HEK293 (cell line): ENCODE measurements at regions not wholly inside any gene's neighbourhood (a gene's known extent, or its start where the extent isn't known, plus 50 kb on each side); places are given as distances from the start of the nearest gene placed in this dataset.

Source experiments
- CTCF ChIA-PET: fragments of 350-600 bp; formaldehyde crosslinking; extraction: SDS; loops from one replicate; lab custom pipeline; 2021; ENCODE audit warnings: antibody characterized with exemption; lab: Yijun Ruan, JAX
- POLR2A ChIA-PET: fragments of 300-600 bp; formaldehyde crosslinking; extraction: SDS; loops from one replicate; lab custom pipeline; 2020; ENCODE audit warnings: antibody characterized with exemption, inconsistent platforms; lab: Yijun Ruan, JAX
- H3K27ac ChIP-seq: fragments of 200-500 bp; sonication (Bioruptor generic); 2 replicates; pipeline ENCODE4 v1.5.1; 2014; ENCODE audit warnings: low read depth, low read length, control low read depth, inconsistent platforms; ENCODE audit errors: extremely low read depth
- H3K36me3 ChIP-seq, 2 experiments: fragments of 200-500 bp in 1 of 2; sonication (Bioruptor generic) in 1 of 2; 1 replicate in 1 of 2; 2 replicates in 1 of 2; pipeline ENCODE4 v1.5.1; 2014 to 2017; ENCODE audit warnings: inconsistent platforms in 2 of 2, low read length in 2 of 2; ENCODE audit not compliant: control insufficient read depth in 2 of 2, insufficient read depth in 1 of 2
- H3K4me1 ChIP-seq: fragments of 200-500 bp; sonication (Bioruptor generic); 2 replicates; pipeline ENCODE4 v1.5.1; 2014; ENCODE audit warnings: mild to moderate bottlenecking, low read length, inconsistent platforms; ENCODE audit not compliant: control insufficient read depth, insufficient read depth
- H3K4me3 ChIP-seq: 2 replicates; pipeline ENCODE4 v1.5.1; 2011; ENCODE audit warnings: low read depth, mild to moderate bottlenecking, control low read depth, low read length, moderate library complexity
- H3K9me3 ChIP-seq: fragments of 200-500 bp; sonication (Bioruptor generic); 2 replicates; pipeline ENCODE4 v1.5.1; 2014; ENCODE audit warnings: low read depth, low read length, inconsistent platforms; ENCODE audit not compliant: control insufficient read depth, insufficient read depth
- PRDM6 ChIP-seq: fragments of 450-650 bp; formaldehyde crosslinking; IDR thresholded peaks from 2 replicates; pipeline ENCODE4 v1.5.1; 2017; ENCODE audit warnings: missing biosample characterization, missing genetic modification characterization
- ZBTB48 ChIP-seq: fragments of 450-650 bp; formaldehyde crosslinking; IDR thresholded peaks from 2 replicates; pipeline ENCODE4 v1.5.1; 2016; ENCODE audit warnings: missing biosample characterization, missing genetic modification characterization
- ZNF133 ChIP-seq: fragments of 450-650 bp; formaldehyde crosslinking; IDR thresholded peaks from 2 replicates; pipeline ENCODE4 v1.5.1; 2016; ENCODE audit warnings: missing biosample characterization, missing genetic modification characterization
- ZNF16 ChIP-seq: fragments of 450-650 bp; formaldehyde crosslinking; IDR thresholded peaks from 2 replicates; pipeline ENCODE4 v1.5.1; 2016; ENCODE audit warnings: low read depth, missing biosample characterization, missing genetic modification characterization
- ZNF221 ChIP-seq: fragments of 450-650 bp; formaldehyde crosslinking; IDR thresholded peaks from 2 replicates; pipeline ENCODE4 v1.5.1; 2017; ENCODE audit warnings: missing biosample characterization, missing genetic modification characterization, borderline replicate concordance
- ZNF239 ChIP-seq: fragments of 450-650 bp; formaldehyde crosslinking; IDR thresholded peaks from 2 replicates; pipeline ENCODE4 v1.5.1; 2016; ENCODE audit warnings: missing biosample characterization, missing genetic modification characterization
- ZNF280D ChIP-seq: fragments of 450-650 bp; formaldehyde crosslinking; IDR thresholded peaks from 2 replicates; pipeline ENCODE4 v1.5.1; 2016; ENCODE audit warnings: missing biosample characterization, missing genetic modification characterization
- ZNF394 ChIP-seq: fragments of 450-650 bp; formaldehyde crosslinking; IDR thresholded peaks from 2 replicates; pipeline ENCODE4 v1.5.1; 2016; ENCODE audit warnings: missing biosample characterization, missing genetic modification characterization, mild to moderate bottlenecking, moderate library complexity, borderline replicate concordance
- ZNF585B ChIP-seq: fragments of 450-650 bp; formaldehyde crosslinking; IDR thresholded peaks from 2 replicates; pipeline ENCODE4 v1.5.1; 2016; ENCODE audit warnings: missing biosample characterization, missing genetic modification characterization
- ZNF747 ChIP-seq: fragments of 450-650 bp; formaldehyde crosslinking; IDR thresholded peaks from 2 replicates; pipeline ENCODE4 v1.5.1; 2016; ENCODE audit warnings: missing biosample characterization, missing genetic modification characterization
- ZNF768 ChIP-seq: fragments of 450-650 bp; formaldehyde crosslinking; IDR thresholded peaks from 2 replicates; pipeline ENCODE4 v1.5.1; 2018; ENCODE audit warnings: missing biosample characterization, mild to moderate bottlenecking, missing genetic modification characterization
- ZNF776 ChIP-seq: fragments of 450-650 bp; formaldehyde crosslinking; IDR thresholded peaks from 2 replicates; pipeline ENCODE4 v1.5.0; 2017; ENCODE audit warnings: missing biosample characterization, missing genetic modification characterization, borderline replicate concordance
- ZSCAN16 ChIP-seq: fragments of 450-650 bp; formaldehyde crosslinking; IDR thresholded peaks from 2 replicates; pipeline ENCODE4 v1.5.1; 2016; ENCODE audit warnings: missing biosample characterization, missing genetic modification characterization
- TF ChIP-seq, protein P1 (sequence below): fragments of 450-650 bp; formaldehyde crosslinking; IDR thresholded peaks from 2 replicates; pipeline ENCODE4 v1.5.0; 2017; ENCODE audit warnings: missing biosample characterization, missing genetic modification characterization, borderline replicate concordance
- TF ChIP-seq, protein P2 (sequence below): fragments of 450-650 bp; formaldehyde crosslinking; IDR thresholded peaks from 2 replicates; pipeline ENCODE4 v1.5.1; 2016; ENCODE audit warnings: missing biosample characterization, missing genetic modification characterization

- H3K36me3 ChIP-seq = no peaks in the 10 kb centered on the region
- CTCF ChIA-PET = no interaction called here
- POLR2A ChIA-PET = no interaction called here
These were observed 353.0 kb downstream of the EDEM1 start for GRCh38 chr3:5540532-5540931.

More at GRCh38 chr3:5540532-5540931, 353.0 kb downstream of the EDEM1 start:
- H3K4me1 ChIP-seq = no peaks in the 10 kb centered on the region
- H3K27ac ChIP-seq = no peak overlapping the region
- no peak for TF ChIP-seq ZNF239
- TF ChIP-seq ZSCAN16 (tag by site-specific recombination) = no peak
- TF ChIP-seq ZNF133 (tag by site-specific recombination) = no peak
- no peak for TF ChIP-seq ZNF221 (tag by site-specific recombination)
- TF ChIP-seq ZNF16 (tag by site-specific recombination) = no peak
- no peak for TF ChIP-seq ZNF280D (tag by site-specific recombination)
- no peak for TF ChIP-seq ZNF394 (tag by site-specific recombination)
- no peak for TF ChIP-seq PRDM6 (tag by site-specific recombination)
- no peak for TF ChIP-seq ZNF585B (tag by site-specific recombination)
- TF ChIP-seq, protein P1, sequence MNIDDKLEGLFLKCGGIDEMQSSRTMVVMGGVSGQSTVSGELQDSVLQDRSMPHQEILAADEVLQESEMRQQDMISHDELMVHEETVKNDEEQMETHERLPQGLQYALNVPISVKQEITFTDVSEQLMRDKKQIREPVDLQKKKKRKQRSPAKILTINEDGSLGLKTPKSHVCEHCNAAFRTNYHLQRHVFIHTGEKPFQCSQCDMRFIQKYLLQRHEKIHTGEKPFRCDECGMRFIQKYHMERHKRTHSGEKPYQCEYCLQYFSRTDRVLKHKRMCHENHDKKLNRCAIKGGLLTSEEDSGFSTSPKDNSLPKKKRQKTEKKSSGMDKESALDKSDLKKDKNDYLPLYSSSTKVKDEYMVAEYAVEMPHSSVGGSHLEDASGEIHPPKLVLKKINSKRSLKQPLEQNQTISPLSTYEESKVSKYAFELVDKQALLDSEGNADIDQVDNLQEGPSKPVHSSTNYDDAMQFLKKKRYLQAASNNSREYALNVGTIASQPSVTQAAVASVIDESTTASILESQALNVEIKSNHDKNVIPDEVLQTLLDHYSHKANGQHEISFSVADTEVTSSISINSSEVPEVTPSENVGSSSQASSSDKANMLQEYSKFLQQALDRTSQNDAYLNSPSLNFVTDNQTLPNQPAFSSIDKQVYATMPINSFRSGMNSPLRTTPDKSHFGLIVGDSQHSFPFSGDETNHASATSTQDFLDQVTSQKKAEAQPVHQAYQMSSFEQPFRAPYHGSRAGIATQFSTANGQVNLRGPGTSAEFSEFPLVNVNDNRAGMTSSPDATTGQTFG (tag by site-specific recombination) = no peak
- no peak for TF ChIP-seq ZNF768 (tag by site-specific recombination)
- TF ChIP-seq, protein P2, sequence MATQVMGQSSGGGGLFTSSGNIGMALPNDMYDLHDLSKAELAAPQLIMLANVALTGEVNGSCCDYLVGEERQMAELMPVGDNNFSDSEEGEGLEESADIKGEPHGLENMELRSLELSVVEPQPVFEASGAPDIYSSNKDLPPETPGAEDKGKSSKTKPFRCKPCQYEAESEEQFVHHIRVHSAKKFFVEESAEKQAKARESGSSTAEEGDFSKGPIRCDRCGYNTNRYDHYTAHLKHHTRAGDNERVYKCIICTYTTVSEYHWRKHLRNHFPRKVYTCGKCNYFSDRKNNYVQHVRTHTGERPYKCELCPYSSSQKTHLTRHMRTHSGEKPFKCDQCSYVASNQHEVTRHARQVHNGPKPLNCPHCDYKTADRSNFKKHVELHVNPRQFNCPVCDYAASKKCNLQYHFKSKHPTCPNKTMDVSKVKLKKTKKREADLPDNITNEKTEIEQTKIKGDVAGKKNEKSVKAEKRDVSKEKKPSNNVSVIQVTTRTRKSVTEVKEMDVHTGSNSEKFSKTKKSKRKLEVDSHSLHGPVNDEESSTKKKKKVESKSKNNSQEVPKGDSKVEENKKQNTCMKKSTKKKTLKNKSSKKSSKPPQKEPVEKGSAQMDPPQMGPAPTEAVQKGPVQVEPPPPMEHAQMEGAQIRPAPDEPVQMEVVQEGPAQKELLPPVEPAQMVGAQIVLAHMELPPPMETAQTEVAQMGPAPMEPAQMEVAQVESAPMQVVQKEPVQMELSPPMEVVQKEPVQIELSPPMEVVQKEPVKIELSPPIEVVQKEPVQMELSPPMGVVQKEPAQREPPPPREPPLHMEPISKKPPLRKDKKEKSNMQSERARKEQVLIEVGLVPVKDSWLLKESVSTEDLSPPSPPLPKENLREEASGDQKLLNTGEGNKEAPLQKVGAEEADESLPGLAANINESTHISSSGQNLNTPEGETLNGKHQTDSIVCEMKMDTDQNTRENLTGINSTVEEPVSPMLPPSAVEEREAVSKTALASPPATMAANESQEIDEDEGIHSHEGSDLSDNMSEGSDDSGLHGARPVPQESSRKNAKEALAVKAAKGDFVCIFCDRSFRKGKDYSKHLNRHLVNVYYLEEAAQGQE (tag by site-specific recombination) = no peak
- no peak for TF ChIP-seq ZNF747 (tag by site-specific recombination)
- no peak for TF ChIP-seq ZNF776 (tag by site-specific recombination)
- no peak for TF ChIP-seq ZBTB48
- no peaks in the 10 kb centered on the region for H3K9me3 ChIP-seq
- no peak overlapping the region for H3K4me3 ChIP-seq
